Stimulated activated CD8-positive, alpha-beta memory T cell treated with anti-CD3 and anti-CD28 coated beads, Interleukin-7, amount 100 ng/mL, for 48 hours (primary cell): ENCODE measurements at regions not wholly inside any gene's neighbourhood (a gene's known extent, or its start where the extent isn't known, plus 50 kb on each side); places are given as distances from the start of the nearest gene placed in this dataset.

ENCODE experiments used
- DNase-seq, 2 donors: peaks; one replicate each; pipeline ENCODE4 v3.0.0-alpha.2; 2020; ENCODE audit warnings: low read depth in 1 of 2; ENCODE audit errors: extremely low read depth in 1 of 2

DNA sequence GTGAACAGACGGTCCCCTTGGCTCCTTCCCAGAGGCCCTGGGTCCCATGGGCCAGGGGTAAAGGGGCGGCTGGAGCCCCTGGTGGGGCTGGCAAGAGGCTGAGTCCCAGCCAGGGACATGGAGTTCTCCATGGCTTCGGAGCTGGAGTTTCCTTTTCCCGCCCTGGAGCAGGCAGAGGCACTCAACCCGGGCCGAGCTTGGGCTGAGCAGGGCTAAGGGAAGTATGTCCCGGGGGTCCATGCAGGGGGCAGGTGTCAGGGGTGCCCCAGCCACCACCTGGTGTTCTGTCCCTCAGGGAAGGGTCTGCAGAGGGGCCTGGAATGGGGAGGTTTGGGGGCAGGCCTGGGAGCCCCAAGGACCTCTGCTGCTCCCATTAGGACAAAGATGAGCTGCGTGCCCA, 54.0 kb upstream of the TPM4 start:
- DNase-seq: no peak

DNA sequence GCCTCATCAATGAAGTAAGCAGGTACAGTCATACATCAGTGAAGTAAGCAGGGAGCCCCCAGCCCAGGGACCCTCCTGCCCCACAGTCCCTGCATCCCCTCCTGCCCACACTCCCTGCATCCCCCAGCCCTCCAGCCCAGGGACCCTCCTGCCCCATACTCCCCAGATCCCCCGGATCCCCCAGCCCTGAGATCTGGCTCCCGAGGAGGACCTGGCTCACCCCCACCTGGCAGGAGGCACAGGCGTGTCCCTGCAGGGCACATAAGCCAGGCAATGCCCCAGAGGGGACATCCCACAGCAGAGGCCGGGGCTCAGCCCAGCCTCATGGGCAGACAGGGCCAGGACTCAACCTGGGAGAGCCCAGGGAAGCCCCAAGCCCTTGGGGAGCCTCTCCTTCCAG, 53.6 kb upstream of the TPM4 start:
- DNase-seq: no peak

DNA sequence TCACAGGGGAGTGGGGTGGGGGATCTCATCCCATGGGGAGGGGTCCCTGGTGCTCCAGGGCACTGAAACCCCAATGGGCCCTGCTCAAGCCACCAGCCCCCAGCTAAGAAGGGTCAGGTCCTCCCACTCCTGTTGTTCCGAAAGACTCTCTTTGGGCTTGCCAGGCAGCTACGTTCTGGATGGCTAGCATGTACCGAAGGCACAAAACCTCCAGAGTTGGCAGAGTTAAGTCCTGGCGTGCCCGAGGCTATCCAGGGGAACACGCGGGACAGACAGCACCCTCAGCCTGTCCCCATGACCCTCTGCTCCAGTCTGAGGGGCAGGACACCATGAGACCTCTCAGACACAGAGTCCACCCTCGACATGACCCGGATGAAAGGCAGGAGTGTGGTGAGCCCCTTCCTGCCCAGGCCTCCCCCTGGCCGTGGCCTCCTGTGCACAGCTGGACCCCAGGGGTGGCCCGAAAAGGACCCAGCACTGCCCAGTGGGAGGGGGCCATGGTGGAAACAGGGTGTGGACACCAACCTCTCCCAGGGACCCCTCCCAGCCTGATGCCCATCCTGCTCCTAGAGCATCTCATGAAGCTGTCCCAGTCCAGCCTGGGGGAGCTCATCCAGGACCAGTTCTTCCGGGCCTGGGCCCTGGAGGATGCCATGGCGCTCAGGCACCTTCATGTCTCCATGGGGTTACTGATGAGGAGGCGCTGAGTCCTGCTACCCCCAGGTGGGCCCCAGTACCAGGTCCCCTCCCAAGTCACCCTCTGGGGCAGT, 53.0 kb upstream of the TPM4 start:
- DNase-seq: no peak

GRCh38 chr19:16024266-16025107, 51.8 kb upstream of the TPM4 start:
- no peak for DNase-seq

DNA sequence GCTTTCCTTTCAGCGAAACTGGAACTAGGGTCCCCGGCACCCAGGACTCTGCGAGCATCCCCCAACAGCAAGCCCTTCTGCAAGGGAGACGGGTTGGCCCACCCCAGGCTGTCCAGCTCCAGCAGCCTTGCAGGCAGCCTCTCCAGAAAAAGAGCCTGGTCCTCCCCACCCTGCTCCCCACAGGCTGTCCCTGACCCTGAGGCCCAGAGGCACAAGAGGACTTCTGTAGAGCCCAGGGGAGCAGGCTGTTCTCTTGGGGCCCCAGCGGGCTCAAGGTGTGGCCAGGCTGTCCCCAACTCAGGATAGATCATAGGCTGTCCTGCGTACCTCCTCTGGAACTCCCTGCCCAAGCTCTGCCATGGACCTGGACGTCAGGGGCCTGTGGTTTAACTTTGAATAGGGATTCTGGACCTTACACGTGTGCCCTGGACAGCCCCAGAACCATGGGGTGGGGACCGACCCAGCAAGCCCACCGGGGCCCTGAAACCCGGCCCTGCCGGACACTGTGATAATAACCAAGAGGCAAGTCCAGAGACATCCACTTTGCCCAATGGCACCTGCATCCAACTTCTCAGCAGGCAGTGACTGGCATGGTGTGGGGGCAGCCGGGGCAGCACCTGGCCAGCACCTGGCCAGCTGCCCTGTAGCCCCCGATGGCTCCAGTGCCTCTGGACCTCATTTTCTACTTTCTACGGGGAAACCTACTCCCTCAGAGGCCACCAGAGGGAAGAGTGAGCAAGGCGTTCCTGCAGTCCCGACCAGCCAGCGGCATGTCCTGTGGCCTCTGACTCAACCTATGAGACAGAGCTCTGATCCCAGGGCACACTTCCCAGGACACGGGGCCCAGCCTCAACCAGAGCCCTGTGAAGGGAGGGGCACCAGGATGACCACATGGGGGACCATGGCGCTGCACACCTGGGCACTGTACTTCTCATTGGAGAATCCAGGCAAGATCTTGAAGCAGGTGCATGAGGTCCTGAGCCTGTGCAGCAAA, 50.9 kb upstream of the TPM4 start:
- no peak for DNase-seq

- DNase-seq: no peak
Measured at GRCh38 chr19:16026131-16026530, 50.2 kb upstream of the TPM4 start.
